ENCODE measurements at regions not wholly inside any gene's neighbourhood (a gene's known extent, or its start where the extent isn't known, plus 50 kb on each side); places are given as distances from the start of the nearest gene placed in this dataset.

GRCh38 chr4:78691334-78691754 is 84.8 kb upstream of the BMP2K start:
- Histone ChIP-seq H4K20me1 (ENCODE audit: insufficient read depth, low read length) (no peaks in the 10 kb centered on the region), H3K9me3 (ENCODE audit: low read length) (no peaks in the 10 kb centered on the region), H3K4me3 (ENCODE audit: low read depth, low read length, poor library complexity, severe bottlenecking) (no peak overlapping the region), H3K4me2 (ENCODE audit: low read length) (no peak overlapping the region), H3K79me2 (ENCODE audit: insufficient read depth, low read depth, low read length) (no peaks in the 10 kb centered on the region), H2AFZ (ENCODE audit: low read length) (peak overlapping the region; percentile 46), H3K9me2 (ENCODE audit: insufficient read depth, low read length) (no peaks in the 10 kb centered on the region), H3K27ac (ENCODE audit: low read depth, low read length, poor library complexity, severe bottlenecking) (no peak overlapping the region), H3K4me1 (ENCODE audit: insufficient read depth, low read length, poor library complexity, severe bottlenecking) (no peaks in the 10 kb centered on the region), H3K36me3 (ENCODE audit: insufficient read depth, low read length) (no peaks in the 10 kb centered on the region)
- no TSS peak for BruUV-seq (replicated peaks)
- no peak for DNase-seq (ENCODE audit: low spot score)
- TF ChIP-seq CTCF (conservative IDR thresholded peaks at IDR 0.05; ENCODE audit: low read length) (no peak), EZH2phosphoT487 (IDR thresholded peaks at IDR 0.05; ENCODE audit: borderline replicate concordance, low read depth, low read length) (no peak)
- ChIA-PET POLR2A (interaction anchor here (0.6 to 0.9 kb wide), 2 partner anchors 19 to 143 kb away, joined by 3 to 5 read pairs; no protein-coding TSS in a partner anchor), CTCF (ENCODE audit: unreplicated experiment) (interaction anchor here (0.6 to 1.2 kb wide), 2 partner anchors 25 to 104 kb away, joined by 3 to 6 read pairs; no protein-coding TSS in a partner anchor)
- intact Hi-C loops (cut with micrococcal nuclease; ENCODE audit: unreplicated experiment), result no loop called here

- intact Hi-C loops (cut with micrococcal nuclease; ENCODE audit: unreplicated experiment), result no loop called here
- no peaks in the 10 kb centered on the region for H3K36me3 ChIP-seq (ENCODE audit: insufficient read depth, low read length)
- ChIA-PET CTCF (ENCODE audit: unreplicated experiment) (interaction anchor here (0.5 to 0.6 kb wide), 2 partner anchors 20 to 57 kb away, joined by 3 read pairs; no protein-coding TSS in a partner anchor), POLR2A (interaction anchor here (1.0 kb wide), 1 partner anchor 10 kb away, joined by 3 read pairs; no protein-coding TSS in a partner anchor)
- H3K9me2 ChIP-seq (ENCODE audit: insufficient read depth, low read length), result no peaks in the 10 kb centered on the region
- H3K9me3 ChIP-seq (ENCODE audit: low read length), result no peaks in the 10 kb centered on the region
- peak; percentile 15 for DNase-seq (ENCODE audit: low spot score)
- BruUV-seq (replicated peaks), result no TSS peak
- no peak overlapping the region for H3K4me3 ChIP-seq (ENCODE audit: low read depth, low read length, poor library complexity, severe bottlenecking)
- H4K20me1 ChIP-seq (ENCODE audit: insufficient read depth, low read length), result no peaks in the 10 kb centered on the region
- H3K27ac ChIP-seq (ENCODE audit: low read depth, low read length, poor library complexity, severe bottlenecking), result no peak overlapping the region
- H3K4me2 ChIP-seq (ENCODE audit: low read length), result no peak overlapping the region
- TF ChIP-seq EZH2phosphoT487 (IDR thresholded peaks at IDR 0.05; ENCODE audit: borderline replicate concordance, low read depth, low read length), result no peak
- TF ChIP-seq CTCF (conservative IDR thresholded peaks at IDR 0.05; ENCODE audit: low read length), result no peak
- H3K4me1 ChIP-seq (ENCODE audit: insufficient read depth, low read length, poor library complexity, severe bottlenecking), result no peaks in the 10 kb centered on the region
- no peak overlapping the region for H2AFZ ChIP-seq (ENCODE audit: low read length)
- H3K79me2 ChIP-seq (ENCODE audit: insufficient read depth, low read depth, low read length), result no peaks in the 10 kb centered on the region
Measured at GRCh38 chr4:78691971-78692821, 84.0 kb upstream of the BMP2K start.

- Histone ChIP-seq H3K4me2 (ENCODE audit: low read length) (no peak overlapping the region), H3K9me3 (ENCODE audit: low read length) (no peaks in the 10 kb centered on the region), H3K27ac (ENCODE audit: low read depth, low read length, poor library complexity, severe bottlenecking) (no peak overlapping the region), H3K79me2 (ENCODE audit: insufficient read depth, low read depth, low read length) (no peaks in the 10 kb centered on the region), H3K4me3 (ENCODE audit: low read depth, low read length, poor library complexity, severe bottlenecking) (no peak overlapping the region), H3K36me3 (ENCODE audit: insufficient read depth, low read length) (no peaks in the 10 kb centered on the region), H3K9me2 (ENCODE audit: insufficient read depth, low read length) (no peaks in the 10 kb centered on the region), H4K20me1 (ENCODE audit: insufficient read depth, low read length) (no peaks in the 10 kb centered on the region), H3K4me1 (ENCODE audit: insufficient read depth, low read length, poor library complexity, severe bottlenecking) (no peaks in the 10 kb centered on the region), H2AFZ (ENCODE audit: low read length) (no peak overlapping the region)
- ChIA-PET CTCF (ENCODE audit: unreplicated experiment) (interaction anchor here (0.5 to 0.6 kb wide), 2 partner anchors 21 to 57 kb away, joined by 3 read pairs; no protein-coding TSS in a partner anchor), POLR2A (interaction anchor here (1.0 kb wide), 1 partner anchor 9 kb away, joined by 3 read pairs; no protein-coding TSS in a partner anchor)
- DNase-seq (ENCODE audit: low spot score), result no peak
- TF ChIP-seq CTCF (conservative IDR thresholded peaks at IDR 0.05; ENCODE audit: low read length) (no peak), EZH2phosphoT487 (IDR thresholded peaks at IDR 0.05; ENCODE audit: borderline replicate concordance, low read depth, low read length) (no peak)
- intact Hi-C loops (cut with micrococcal nuclease; ENCODE audit: unreplicated experiment), result no loop called here
- no TSS peak for BruUV-seq (replicated peaks)
Measured at GRCh38 chr4:78692822-78693170, 83.4 kb upstream of the BMP2K start.
